WTC11 (cell line): ENCODE measurements at regions not wholly inside any gene's neighbourhood (a gene's known extent, or its start where the extent isn't known, plus 50 kb on each side); places are given as distances from the start of the nearest gene placed in this dataset.

ENCODE experiments used
- ATAC-seq: fragments of 200-7000 bp; cut with Tn5 transposase; 2 replicates; pipeline ENCODE4 v1.10.0; 2021; ENCODE audit warnings: mild to moderate bottlenecking, moderate library complexity
- CTCF ChIA-PET: fragments of 300-600 bp; sonication (Branson Sonifier 250); formaldehyde crosslinking; loops from one replicate; lab custom pipeline; 2021; ENCODE audit warnings: antibody characterized with exemption; lab: Charles Lee
- POLR2A ChIA-PET: fragments of 350-600 bp; sonication (Branson Sonifier 250); formaldehyde crosslinking; loops from one replicate; lab custom pipeline; 2021; ENCODE audit warnings: antibody characterized with exemption; lab: Charles Lee
- DNase-seq: peaks from one replicate; pipeline ENCODE4 v3.0.0; 2021; ENCODE audit warnings: low spot score
- H3K27ac Mint-ChIP-seq: 2 replicates; pipeline ENCODE4 v1.8.0; 2021; ENCODE audit warnings: mixed read lengths
- H3K27me3 Mint-ChIP-seq: 2 replicates; pipeline ENCODE4 v1.8.0; 2021; ENCODE audit warnings: low read depth, mild to moderate bottlenecking, moderate library complexity, mixed read lengths
- H3K36me3 Mint-ChIP-seq: 2 replicates; pipeline ENCODE4 v1.8.0; 2021; ENCODE audit warnings: mixed read lengths
- H3K4me1 Mint-ChIP-seq: 2 replicates; pipeline ENCODE4 v1.8.0; 2022; ENCODE audit warnings: mixed read lengths
- H3K4me3 Mint-ChIP-seq: 2 replicates; pipeline ENCODE4 v1.8.0; 2021; ENCODE audit warnings: mild to moderate bottlenecking, moderate library complexity, mixed read lengths
- H3K9me3 Mint-ChIP-seq: 2 replicates; pipeline ENCODE4 v1.8.0; 2021; ENCODE audit warnings: mixed read lengths
- ATF1 ChIP-seq: sonication (generic); formaldehyde crosslinking; IDR thresholded peaks from 2 replicates; pipeline ENCODE4 v1.8.1; 2023; ENCODE audit warnings: mild to moderate bottlenecking, moderate library complexity, missing genetic modification reagents
- ATF2 ChIP-seq: sonication (generic); formaldehyde crosslinking; IDR thresholded peaks from 2 replicates; pipeline ENCODE4 v1.8.1; 2022; ENCODE audit warnings: low read depth, missing genetic modification reagents, borderline replicate concordance
- CDX4 ChIP-seq: fragments of 250-450 bp; sonication (Bioruptor Pico); IDR thresholded peaks from 2 replicates; pipeline ENCODE4 v1.9.0; 2021; ENCODE audit warnings: moderate library complexity, mild to moderate bottlenecking, inconsistent platforms, borderline replicate concordance
- E2F1 ChIP-seq: sonication (generic); formaldehyde crosslinking; IDR thresholded peaks from 2 replicates; pipeline ENCODE4 v1.8.0; 2022; ENCODE audit warnings: mild to moderate bottlenecking, missing genetic modification reagents
- ERG ChIP-seq: fragments of 250-450 bp; sonication (Bioruptor Pico); IDR thresholded peaks from 2 replicates; pipeline ENCODE4 v1.8.0; 2021; ENCODE audit warnings: mild to moderate bottlenecking
- ETV6 ChIP-seq: sonication (generic); formaldehyde crosslinking; IDR thresholded peaks from 2 replicates; pipeline ENCODE4 v1.8.1; 2022; ENCODE audit warnings: mild to moderate bottlenecking, missing genetic modification reagents
- FOXK1 ChIP-seq: sonication (generic); formaldehyde crosslinking; IDR thresholded peaks from 2 replicates; pipeline ENCODE4 v1.8.0; 2022; ENCODE audit warnings: mild to moderate bottlenecking, moderate library complexity, missing genetic modification reagents
- HMGXB4 ChIP-seq: sonication (generic); formaldehyde crosslinking; IDR thresholded peaks from 2 replicates; pipeline ENCODE4 v1.8.1; 2023; ENCODE audit warnings: mild to moderate bottlenecking, moderate library complexity, missing genetic modification reagents
- MXD4 ChIP-seq: fragments of 250-450 bp; sonication (Bioruptor Pico); IDR thresholded peaks from 2 replicates; pipeline ENCODE4 v1.8.0; 2021; ENCODE audit warnings: mild to moderate bottlenecking, moderate library complexity, borderline replicate concordance
- NFATC4 ChIP-seq: fragments of 250-450 bp; sonication (Bioruptor Pico); IDR thresholded peaks from 2 replicates; pipeline ENCODE4 v1.9.0; 2021; ENCODE audit warnings: mild to moderate bottlenecking
- NR1H2 ChIP-seq: sonication (generic); formaldehyde crosslinking; IDR thresholded peaks from 2 replicates; pipeline ENCODE4 v1.9.0; 2021; ENCODE audit warnings: mild to moderate bottlenecking, moderate library complexity, missing genetic modification reagents
- NR3C1 ChIP-seq: sonication (generic); formaldehyde crosslinking; conservative IDR thresholded peaks from 2 replicates; pipeline ENCODE4 v1.8.1; 2023; ENCODE audit warnings: low read depth, mild to moderate bottlenecking, missing genetic modification reagents
- SP1 ChIP-seq: sonication (generic); formaldehyde crosslinking; conservative IDR thresholded peaks from 2 replicates; pipeline ENCODE4 v1.8.1; 2022; ENCODE audit warnings: missing genetic modification reagents
- STAT6 ChIP-seq: sonication (generic); formaldehyde crosslinking; conservative IDR thresholded peaks from 2 replicates; pipeline ENCODE4 v1.8.1; 2023; ENCODE audit warnings: mild to moderate bottlenecking, low read depth, missing genetic modification reagents, moderate library complexity
- USF1 ChIP-seq: sonication (generic); formaldehyde crosslinking; IDR thresholded peaks from 2 replicates; pipeline ENCODE4 v1.8.0; 2022; ENCODE audit warnings: mild to moderate bottlenecking, missing genetic modification reagents
- ZBTB43 ChIP-seq: sonication (generic); formaldehyde crosslinking; IDR thresholded peaks from 2 replicates; pipeline ENCODE4 v1.8.1; 2023; ENCODE audit warnings: mild to moderate bottlenecking, missing genetic modification reagents
- ZMAT4 ChIP-seq: fragments of 250-450 bp; sonication (Bioruptor Pico); IDR thresholded peaks from 2 replicates; pipeline ENCODE4 v1.9.0; 2021; ENCODE audit warnings: mild to moderate bottlenecking
- ZNF425 ChIP-seq: fragments of 250-450 bp; sonication (Bioruptor Pico); conservative IDR thresholded peaks from 2 replicates; pipeline ENCODE4 v1.9.0; 2021; ENCODE audit warnings: mild to moderate bottlenecking

GRCh38 chr18:37694516-37694915 lies 128.9 kb upstream of the CELF4 start:
- Mint-ChIP-seq H3K36me3 (no peaks in the 10 kb centered on the region), H3K4me3 (no peak overlapping the region), H3K9me3 (peaks cover 10% of the 10 kb centered on the region), H3K27ac (no peak overlapping the region), H3K27me3 (peaks cover 20% of the 10 kb centered on the region), H3K4me1 (peaks cover 24% of the 10 kb centered on the region)
- CTCF ChIA-PET: no interaction called here
- DNase-seq (no peak), ATAC-seq (no peak)
- POLR2A ChIA-PET: no interaction called here
- TF ChIP-seq NR3C1 (CRISPR knock-in tag) (no peak), ATF1 (no peak), ATF2 (CRISPR knock-in tag) (no peak), NFATC4 (no peak), ETV6 (no peak), USF1 (no peak), ZMAT4 (CRISPR knock-in tag) (no peak), ERG (CRISPR knock-in tag) (no peak), MXD4 (CRISPR knock-in tag) (no peak), ZBTB43 (CRISPR knock-in tag) (no peak), CDX4 (no peak), HMGXB4 (CRISPR knock-in tag) (no peak), STAT6 (no peak)
- TF ChIP-seq, all 79 proteins: peak for 0

GRCh38 chr18:37691162-37691561 lies 125.6 kb upstream of the CELF4 start:
- no peak for DNase-seq
- Mint-ChIP-seq H3K27me3 (peaks cover 11% of the 10 kb centered on the region), H3K9me3 (peaks cover 10% of the 10 kb centered on the region), H3K27ac (no peak overlapping the region), H3K4me3 (no peak overlapping the region), H3K36me3 (no peaks in the 10 kb centered on the region), H3K4me1 (peaks cover 7% of the 10 kb centered on the region)
- ChIA-PET CTCF (no interaction called here), POLR2A (no interaction called here)
- no peak for ATAC-seq
- TF ChIP-seq CDX4 (no peak), ZNF425 (CRISPR knock-in tag) (no peak), SP1 (CRISPR knock-in tag) (no peak), E2F1 (CRISPR knock-in tag) (no peak), ATF2 (CRISPR knock-in tag) (no peak), FOXK1 (no peak), NR1H2 (CRISPR knock-in tag) (no peak)
